Fibroblast of lung (primary cell): ENCODE measurements at regions not wholly inside any gene's neighbourhood (a gene's known extent, or its start where the extent isn't known, plus 50 kb on each side); places are given as distances from the start of the nearest gene placed in this dataset.

ENCODE experiments used
- CTCF ChIP-seq, 2 donors: IDR thresholded peaks in 1 of 2; conservative IDR thresholded peaks in 1 of 2; 1 replicate in 1 of 2; 2 replicates in 1 of 2; pipeline ENCODE4 v1.5.1; 2011 to 2012; ENCODE audit warnings: low read length in 2 of 2, control low read depth in 1 of 2, inconsistent platforms in 1 of 2, low read depth in 1 of 2, mild to moderate bottlenecking in 1 of 2
- EZH2 ChIP-seq: IDR thresholded peaks from 2 replicates; pipeline ENCODE4 v1.5.1; 2012; ENCODE audit warnings: low read length, control low read depth, mild to moderate bottlenecking; ENCODE audit errors: missing control alignments

GRCh38 chr19:30180691-30181090 is 191.5 kb upstream of the ZNF536 start:
- TF ChIP-seq CTCF (conservative IDR thresholded peaks at IDR 0.05 in 1 of 2, IDR thresholded peaks at IDR 0.05 in 1 of 2; ENCODE audit: low read depth in 1 of 2, low read length in 2 of 2) (no peak), EZH2 (no peak)
